SJCRH30 (cell line): ENCODE measurements at regions not wholly inside any gene's neighbourhood (a gene's known extent, or its start where the extent isn't known, plus 50 kb on each side); places are given as distances from the start of the nearest gene placed in this dataset.
"Not testable (repeated sequence)": the region's sequence is repeated elsewhere in the genome, so short reads cannot be mapped to it uniquely, and the experiment has no call there.

Source experiments
- DNase-seq, 2 experiments: peaks; one replicate each; pipeline ENCODE4 v3.0.0-alpha.2; 2015 to 2020
- H3K27ac ChIP-seq: fragments of 250-450 bp; sonication (Bioruptor Pico); 2 replicates; pipeline ENCODE4 v1.5.1; 2020; ENCODE audit warnings: mild to moderate bottlenecking, moderate library complexity
- H3K27me3 ChIP-seq: fragments of 250-450 bp; sonication (Bioruptor Pico); 2 replicates; pipeline ENCODE4 v1.5.1; 2020; ENCODE audit warnings: mild to moderate bottlenecking, moderate library complexity
- H3K36me3 ChIP-seq: fragments of 250-450 bp; sonication (Bioruptor Pico); 2 replicates; pipeline ENCODE4 v1.5.1; 2020; ENCODE audit warnings: mild to moderate bottlenecking, moderate library complexity
- H3K4me1 ChIP-seq: fragments of 250-450 bp; sonication (Bioruptor Pico); 2 replicates; pipeline ENCODE4 v1.5.1; 2020; ENCODE audit warnings: mild to moderate bottlenecking, moderate library complexity
- H3K4me3 ChIP-seq: fragments of 250-450 bp; sonication (Bioruptor Pico); 2 replicates; pipeline ENCODE4 v1.5.1; 2020; ENCODE audit warnings: mild to moderate bottlenecking, moderate library complexity
- H3K9me3 ChIP-seq: fragments of 250-450 bp; sonication (Bioruptor Pico); replicated peaks from 2 replicates; pipeline ENCODE4 v1.5.1; 2020; ENCODE audit warnings: mild to moderate bottlenecking, moderate library complexity

GRCh38 chr11:69580529-69580928 is 60.4 kb upstream of the CCND1 start:
- DNase-seq, result no peak
- Histone ChIP-seq H3K27me3 (no peaks in the 10 kb centered on the region), H3K4me1 (no peaks in the 10 kb centered on the region), H3K9me3 (no peaks in the 10 kb centered on the region), H3K4me3 (no peak overlapping the region), H3K36me3 (no peaks in the 10 kb centered on the region), H3K27ac (no peak overlapping the region)

GRCh38 chr11:69582756-69583467 is 58.0 kb upstream of the CCND1 start:
- no peaks in the 10 kb centered on the region for H3K4me1 ChIP-seq
- DNase-seq, result no peak
- no peaks in the 10 kb centered on the region for H3K36me3 ChIP-seq
- no peak overlapping the region for H3K4me3 ChIP-seq
- H3K27me3 ChIP-seq, result no peaks in the 10 kb centered on the region
- no peak overlapping the region for H3K27ac ChIP-seq
- no peaks in the 10 kb centered on the region for H3K9me3 ChIP-seq

- H3K36me3 ChIP-seq, result no peaks in the 10 kb centered on the region
- DNase-seq, result no peak
- no peaks in the 10 kb centered on the region for H3K4me1 ChIP-seq
- no peaks in the 10 kb centered on the region for H3K9me3 ChIP-seq
- no peak overlapping the region for H3K27ac ChIP-seq
- H3K27me3 ChIP-seq, result no peaks in the 10 kb centered on the region
- no peak overlapping the region for H3K4me3 ChIP-seq
Observed at GRCh38 chr11:69584160-69584559, 56.8 kb upstream of the CCND1 start.

- no peak for DNase-seq
- H3K9me3 ChIP-seq, result no peaks in the 10 kb centered on the region
- H3K4me1 ChIP-seq, result no peaks in the 10 kb centered on the region
- H3K27ac ChIP-seq, result no peak overlapping the region
- no peaks in the 10 kb centered on the region for H3K27me3 ChIP-seq
- no peaks in the 10 kb centered on the region for H3K36me3 ChIP-seq
- no peak overlapping the region for H3K4me3 ChIP-seq
Observed at GRCh38 chr11:69585385-69585784, 55.6 kb upstream of the CCND1 start.

- H3K36me3 ChIP-seq, result no peaks in the 10 kb centered on the region
- no peak overlapping the region for H3K27ac ChIP-seq
- no peak overlapping the region for H3K4me3 ChIP-seq
- no peak for DNase-seq
- no peaks in the 10 kb centered on the region for H3K4me1 ChIP-seq
- no peaks in the 10 kb centered on the region for H3K9me3 ChIP-seq
- H3K27me3 ChIP-seq, result no peaks in the 10 kb centered on the region
Observed at GRCh38 chr11:69587454-69588090, 53.4 kb upstream of the CCND1 start.

GRCh38 chr11:69588270-69588669 is 52.7 kb upstream of the CCND1 start:
- no peaks in the 10 kb centered on the region for H3K27me3 ChIP-seq
- H3K4me1 ChIP-seq, result no peaks in the 10 kb centered on the region
- no peak overlapping the region for H3K27ac ChIP-seq
- no peaks in the 10 kb centered on the region for H3K9me3 ChIP-seq
- no peak for DNase-seq
- no peaks in the 10 kb centered on the region for H3K36me3 ChIP-seq
- H3K4me3 ChIP-seq, result no peak overlapping the region

- not testable (repeated sequence) for H3K9me3 ChIP-seq, H3K36me3 ChIP-seq, H3K27ac ChIP-seq, DNase-seq, H3K4me3 ChIP-seq, H3K27me3 ChIP-seq, H3K4me1 ChIP-seq
Observed at GRCh38 chr11:69590088-69590487, 50.9 kb upstream of the CCND1 start.
